Fibroblast of lung (primary cell): ENCODE measurements at regions not wholly inside any gene's neighbourhood (a gene's known extent, or its start where the extent isn't known, plus 50 kb on each side); places are given as distances from the start of the nearest gene placed in this dataset.

Source experiments
- DNase-seq, 2 donors: peaks; one replicate each; pipeline versions ENCODE4 v3.0.0 to v3.0.0-alpha.2; 2010; ENCODE audit warnings: low read depth in 2 of 2
- H2AFZ ChIP-seq: 2 replicates; pipeline ENCODE4 v1.5.1; 2012; ENCODE audit warnings: low read length, control low read depth, inconsistent platforms
- H3K27ac ChIP-seq: 2 replicates; pipeline ENCODE4 v1.5.1; 2011; ENCODE audit warnings: low read length, control low read depth; ENCODE audit not compliant: insufficient read depth
- H3K27me3 ChIP-seq: 2 replicates; pipeline ENCODE4 v1.5.1; 2011; ENCODE audit warnings: mild to moderate bottlenecking, low read length; ENCODE audit not compliant: control insufficient read depth, insufficient read depth
- H3K36me3 ChIP-seq: 2 replicates; pipeline ENCODE4 v1.5.1; 2011; ENCODE audit warnings: low read length; ENCODE audit not compliant: control insufficient read depth, insufficient read depth
- H3K4me1 ChIP-seq: 2 replicates; pipeline ENCODE4 v1.5.1; 2011; ENCODE audit warnings: low read length; ENCODE audit not compliant: control insufficient read depth, insufficient read depth; ENCODE audit errors: extremely low read depth
- H3K4me2 ChIP-seq: 2 replicates; pipeline ENCODE4 v1.5.1; 2011; ENCODE audit warnings: low read length, control low read depth; ENCODE audit not compliant: insufficient read depth; ENCODE audit errors: extremely low read depth
- H3K4me3 ChIP-seq, 4 experiments: fragments of 200-600 bp in 1 of 4; sonication (generic) in 1 of 4; replicated peaks in 1 of 4; 2 replicates each; pipeline ENCODE4 v1.5.1; 2011 to 2016; ENCODE audit warnings: low read length in 4 of 4, low read depth in 3 of 4, mild to moderate bottlenecking in 3 of 4, control low read depth in 2 of 4, inconsistent platforms in 1 of 4, mixed read lengths in 1 of 4; ENCODE audit not compliant: insufficient read depth in 1 of 4; ENCODE audit errors: control extremely low read depth in 1 of 4
- H3K79me2 ChIP-seq: 2 replicates; pipeline ENCODE4 v1.5.1; 2012; ENCODE audit warnings: mild to moderate bottlenecking, low read length, inconsistent platforms; ENCODE audit not compliant: control insufficient read depth, insufficient read depth
- H3K9ac ChIP-seq: 2 replicates; pipeline ENCODE4 v1.5.1; 2011; ENCODE audit warnings: mild to moderate bottlenecking, low read length, control low read depth; ENCODE audit not compliant: insufficient read depth
- H3K9me3 ChIP-seq: 2 replicates; pipeline ENCODE4 v1.5.1; 2012; ENCODE audit warnings: low read depth, low read length; ENCODE audit not compliant: control insufficient read depth, insufficient read depth
- H4K20me1 ChIP-seq: 2 replicates; pipeline ENCODE4 v1.5.1; 2011; ENCODE audit warnings: low read length; ENCODE audit not compliant: control insufficient read depth, insufficient read depth; ENCODE audit errors: extremely low read depth
- CTCF ChIP-seq, 2 donors: IDR thresholded peaks in 1 of 2; conservative IDR thresholded peaks in 1 of 2; 1 replicate in 1 of 2; 2 replicates in 1 of 2; pipeline ENCODE4 v1.5.1; 2011 to 2012; ENCODE audit warnings: low read length in 2 of 2, control low read depth in 1 of 2, inconsistent platforms in 1 of 2, low read depth in 1 of 2, mild to moderate bottlenecking in 1 of 2
- EZH2 ChIP-seq: IDR thresholded peaks from 2 replicates; pipeline ENCODE4 v1.5.1; 2012; ENCODE audit warnings: low read length, control low read depth, mild to moderate bottlenecking; ENCODE audit errors: missing control alignments

- H3K27me3 ChIP-seq: no peaks in the 10 kb centered on the region
- H3K27ac ChIP-seq: no peak overlapping the region
- DNase-seq: no peak
- H3K9ac ChIP-seq: no peak overlapping the region
- H3K4me3 ChIP-seq: no peak overlapping the region
- no peaks in the 10 kb centered on the region for H3K4me1 ChIP-seq
- no peaks in the 10 kb centered on the region for H3K9me3 ChIP-seq
- no peak overlapping the region for H2AFZ ChIP-seq
- H3K4me2 ChIP-seq: no peak overlapping the region
- H4K20me1 ChIP-seq: no peaks in the 10 kb centered on the region
- no peaks in the 10 kb centered on the region for H3K36me3 ChIP-seq
- TF ChIP-seq CTCF (conservative IDR thresholded peaks at IDR 0.05 in 1 of 2, IDR thresholded peaks at IDR 0.05 in 1 of 2; ENCODE audit: low read depth in 1 of 2, low read length in 2 of 2): no peak
- no peak for TF ChIP-seq EZH2
- no peaks in the 10 kb centered on the region for H3K79me2 ChIP-seq
Observed at GRCh38 chr3:56915966-56916586, 114.3 kb upstream of the ARHGEF3 start.

- no peaks in the 10 kb centered on the region for H3K9me3 ChIP-seq
- no peaks in the 10 kb centered on the region for H3K79me2 ChIP-seq
- no peaks in the 10 kb centered on the region for H4K20me1 ChIP-seq
- no peak for DNase-seq
- TF ChIP-seq EZH2 (no peak), CTCF (conservative IDR thresholded peaks at IDR 0.05 in 1 of 2, IDR thresholded peaks at IDR 0.05 in 1 of 2; ENCODE audit: low read depth in 1 of 2, low read length in 2 of 2) (no peak)
- H3K4me2 ChIP-seq: no peak overlapping the region
- no peak overlapping the region for H3K4me3 ChIP-seq
- no peak overlapping the region for H3K27ac ChIP-seq
- H3K36me3 ChIP-seq: no peaks in the 10 kb centered on the region
- no peaks in the 10 kb centered on the region for H3K27me3 ChIP-seq
- H2AFZ ChIP-seq: no peak overlapping the region
- H3K4me1 ChIP-seq: no peaks in the 10 kb centered on the region
- H3K9ac ChIP-seq: no peak overlapping the region
Observed at GRCh38 chr3:56914646-56915045, 112.9 kb upstream of the ARHGEF3 start.

- no peaks in the 10 kb centered on the region for H4K20me1 ChIP-seq
- H3K4me1 ChIP-seq: no peaks in the 10 kb centered on the region
- no peak overlapping the region for H3K4me2 ChIP-seq
- DNase-seq: no peak
- H3K27ac ChIP-seq: no peak overlapping the region
- H3K9ac ChIP-seq: no peak overlapping the region
- no peaks in the 10 kb centered on the region for H3K27me3 ChIP-seq
- no peak overlapping the region for H2AFZ ChIP-seq
- no peaks in the 10 kb centered on the region for H3K79me2 ChIP-seq
- TF ChIP-seq CTCF (conservative IDR thresholded peaks at IDR 0.05 in 1 of 2, IDR thresholded peaks at IDR 0.05 in 1 of 2; ENCODE audit: low read depth in 1 of 2, low read length in 2 of 2): no peak
- TF ChIP-seq EZH2: no peak
- H3K36me3 ChIP-seq: no peaks in the 10 kb centered on the region
- no peak overlapping the region for H3K4me3 ChIP-seq
- H3K9me3 ChIP-seq: no peaks in the 10 kb centered on the region
Observed at GRCh38 chr3:56911363-56911762, 109.6 kb upstream of the ARHGEF3 start.
